ENCODE measurements at regions not wholly inside any gene's neighbourhood (a gene's known extent, or its start where the extent isn't known, plus 50 kb on each side); places are given as distances from the start of the nearest gene placed in this dataset.

DNA sequence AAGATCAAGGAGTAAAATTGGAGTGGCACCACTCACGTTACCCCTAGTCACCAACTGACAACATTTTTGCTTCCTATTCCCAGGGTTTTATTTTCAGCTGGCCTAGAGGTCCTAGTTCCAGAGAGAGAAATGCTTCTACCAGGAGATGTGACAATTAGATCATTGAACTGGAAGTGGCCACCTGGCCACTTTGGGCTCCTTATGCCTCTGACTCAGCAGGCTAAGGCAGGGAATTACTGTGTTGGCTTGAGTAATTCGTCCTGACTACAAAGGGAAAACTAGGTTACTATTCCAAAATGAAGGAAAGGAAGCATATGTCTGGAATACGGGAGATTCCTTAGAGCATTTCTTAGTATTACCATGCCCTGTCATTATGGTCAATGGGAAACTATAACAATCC is 831.6 kb upstream of the NDST4 start:
- no peak for TF ChIP-seq POLR2A (IDR thresholded peaks at IDR 0.05)
- TF ChIP-seq, protein P1, sequence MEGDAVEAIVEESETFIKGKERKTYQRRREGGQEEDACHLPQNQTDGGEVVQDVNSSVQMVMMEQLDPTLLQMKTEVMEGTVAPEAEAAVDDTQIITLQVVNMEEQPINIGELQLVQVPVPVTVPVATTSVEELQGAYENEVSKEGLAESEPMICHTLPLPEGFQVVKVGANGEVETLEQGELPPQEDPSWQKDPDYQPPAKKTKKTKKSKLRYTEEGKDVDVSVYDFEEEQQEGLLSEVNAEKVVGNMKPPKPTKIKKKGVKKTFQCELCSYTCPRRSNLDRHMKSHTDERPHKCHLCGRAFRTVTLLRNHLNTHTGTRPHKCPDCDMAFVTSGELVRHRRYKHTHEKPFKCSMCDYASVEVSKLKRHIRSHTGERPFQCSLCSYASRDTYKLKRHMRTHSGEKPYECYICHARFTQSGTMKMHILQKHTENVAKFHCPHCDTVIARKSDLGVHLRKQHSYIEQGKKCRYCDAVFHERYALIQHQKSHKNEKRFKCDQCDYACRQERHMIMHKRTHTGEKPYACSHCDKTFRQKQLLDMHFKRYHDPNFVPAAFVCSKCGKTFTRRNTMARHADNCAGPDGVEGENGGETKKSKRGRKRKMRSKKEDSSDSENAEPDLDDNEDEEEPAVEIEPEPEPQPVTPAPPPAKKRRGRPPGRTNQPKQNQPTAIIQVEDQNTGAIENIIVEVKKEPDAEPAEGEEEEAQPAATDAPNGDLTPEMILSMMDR (IDR thresholded peaks at IDR 0.05): no peak
- H3K27me3 ChIP-seq: no peaks in the 10 kb centered on the region
- intact Hi-C loops (cut with DNase I): no loop called here
- ATAC-seq (no peak), DNase-seq (no peak)
- no peak overlapping the region for H3K27ac ChIP-seq
- H3K9me3 ChIP-seq: no peaks in the 10 kb centered on the region
- H3K4me1 ChIP-seq: no peaks in the 10 kb centered on the region
- no peaks in the 10 kb centered on the region for H3K36me3 ChIP-seq (replicated peaks in 1 of 2; ENCODE audit: insufficient read depth in 1 of 2, low read depth in 2 of 2)
- WGBS, 2 donors: 39 to 46% methylated on average over 3 of the region's 3 CpGs
- no peak overlapping the region for H3K4me3 ChIP-seq

GRCh38 chr4:115944146-115944905 is 830.9 kb upstream of the NDST4 start:
- Histone ChIP-seq H3K27ac (no peak overlapping the region), H3K27me3 (no peaks in the 10 kb centered on the region), H3K36me3 (replicated peaks in 1 of 2; ENCODE audit: insufficient read depth in 1 of 2, low read depth in 2 of 2) (no peaks in the 10 kb centered on the region), H3K9me3 (no peaks in the 10 kb centered on the region), H3K4me1 (no peaks in the 10 kb centered on the region), H3K4me3 (no peak overlapping the region)
- no peak for DNase-seq
- ATAC-seq: no peak
- TF ChIP-seq, protein P1 (IDR thresholded peaks at IDR 0.05): no peak
- TF ChIP-seq POLR2A (IDR thresholded peaks at IDR 0.05): no peak
- intact Hi-C loops (cut with DNase I): no loop called here
- WGBS, 2 donors: 82 to 86% methylated on average over 5 of the region's 5 CpGs

GRCh38 chr4:115938764-115939443 is 825.5 kb upstream of the NDST4 start:
- no peaks in the 10 kb centered on the region for H3K36me3 ChIP-seq (replicated peaks in 1 of 2; ENCODE audit: insufficient read depth in 1 of 2, low read depth in 2 of 2)
- 44 to 48% methylated on average over 4 of the region's 4 CpGs for WGBS, 2 donors
- TF ChIP-seq, protein P1 (IDR thresholded peaks at IDR 0.05): no peak
- no peak for TF ChIP-seq POLR2A (IDR thresholded peaks at IDR 0.05)
- H3K27me3 ChIP-seq: no peaks in the 10 kb centered on the region
- intact Hi-C loops (cut with DNase I): no loop called here
- H3K27ac ChIP-seq: no peak overlapping the region
- no peak for ATAC-seq
- H3K9me3 ChIP-seq: no peaks in the 10 kb centered on the region
- H3K4me3 ChIP-seq: no peak overlapping the region
- H3K4me1 ChIP-seq: no peaks in the 10 kb centered on the region
- DNase-seq: no peak

GRCh38 chr4:115929373-115929772 is 816.0 kb upstream of the NDST4 start:
- Histone ChIP-seq H3K9me3 (no peaks in the 10 kb centered on the region), H3K27me3 (no peaks in the 10 kb centered on the region), H3K4me3 (no peak overlapping the region), H3K4me1 (no peaks in the 10 kb centered on the region), H3K36me3 (replicated peaks in 1 of 2; ENCODE audit: insufficient read depth in 1 of 2, low read depth in 2 of 2) (no peaks in the 10 kb centered on the region), H3K27ac (no peak overlapping the region)
- ATAC-seq (no peak), DNase-seq (no peak)
- intact Hi-C loops (cut with DNase I): no loop called here
- TF ChIP-seq, protein P1 (IDR thresholded peaks at IDR 0.05): no peak
- TF ChIP-seq POLR2A (IDR thresholded peaks at IDR 0.05): no peak
- 66 to 69% methylated on average over 1 of the region's 1 CpG for WGBS, 2 donors
